OCI-LY7 (cell line): ENCODE measurements at regions not wholly inside any gene's neighbourhood (a gene's known extent, or its start where the extent isn't known, plus 50 kb on each side); places are given as distances from the start of the nearest gene placed in this dataset.

ENCODE experiments used
- BruUV-seq: library from RNA; stranded (reverse); fragments of 400-500 nt; replicated peaks from 2 replicates; lab custom pipeline; 2021; lab: Mats Ljungman, UMichigan
- CTCF ChIA-PET: fragments of 300-600 bp; sonication (Branson Sonifier 250); formaldehyde crosslinking; loops from one replicate; lab custom pipeline; 2022; ENCODE audit warnings: antibody characterized with exemption; ENCODE audit not compliant: unreplicated experiment; lab: Charles Lee
- POLR2A ChIA-PET: fragments of 300-600 bp; sonication (Branson Sonifier 250); formaldehyde crosslinking; loops from one replicate; lab custom pipeline; 2022; ENCODE audit warnings: antibody characterized with exemption; lab: Charles Lee
- DNase-seq: peaks from one replicate; pipeline ENCODE4 v3.0.0-alpha.2; 2015; ENCODE audit warnings: low spot score
- H2AFZ ChIP-seq: fragments of 200-600 bp; sonication (generic), shearing (Covaris generic); 2 replicates; pipeline ENCODE4 v1.6.1; 2014; ENCODE audit warnings: mild to moderate bottlenecking, antibody characterized with exemption, low read length, moderate library complexity
- H3K27ac ChIP-seq: fragments of 200-600 bp; sonication (generic); 2 replicates; pipeline ENCODE4 v1.5.1; 2014; ENCODE audit warnings: mixed run types, low read depth, mild to moderate bottlenecking, moderate library complexity, low read length, inconsistent platforms; ENCODE audit not compliant: poor library complexity, severe bottlenecking
- H3K36me3 ChIP-seq: fragments of 200-600 bp; sonication (generic); 2 replicates; pipeline ENCODE4 v1.6.1; 2014; ENCODE audit warnings: mild to moderate bottlenecking, antibody characterized with exemption, low read length, moderate library complexity, mixed read lengths; ENCODE audit not compliant: insufficient read depth
- H3K4me1 ChIP-seq: fragments of 200-600 bp; sonication (generic); 2 replicates; pipeline ENCODE4 v1.5.1; 2014; ENCODE audit warnings: mild to moderate bottlenecking, low read length; ENCODE audit not compliant: insufficient read depth, poor library complexity, severe bottlenecking
- H3K4me2 ChIP-seq: fragments of 200-600 bp; sonication (generic); 2 replicates; pipeline ENCODE4 v1.6.1; 2014; ENCODE audit warnings: mild to moderate bottlenecking, low read length
- H3K4me3 ChIP-seq: fragments of 200-600 bp; sonication (generic); 2 replicates; pipeline ENCODE4 v1.5.1; 2014; ENCODE audit warnings: mild to moderate bottlenecking, low read depth, low read length; ENCODE audit not compliant: poor library complexity, severe bottlenecking
- H3K79me2 ChIP-seq: fragments of 200-600 bp; sonication (generic); 2 replicates; pipeline ENCODE4 v1.6.1; 2016; ENCODE audit warnings: low read depth, mild to moderate bottlenecking, low read length, moderate library complexity, mixed read lengths; ENCODE audit not compliant: insufficient read depth
- H3K9me2 ChIP-seq: fragments of 200-600 bp; sonication (generic); 2 replicates; pipeline ENCODE4 v1.6.1; 2016; ENCODE audit warnings: mild to moderate bottlenecking, low read length, mixed read lengths; ENCODE audit not compliant: insufficient read depth
- H3K9me3 ChIP-seq: fragments of 200-600 bp; sonication (generic); 2 replicates; pipeline ENCODE4 v1.6.1; 2014; ENCODE audit warnings: mild to moderate bottlenecking, mixed run types, low read length, mixed read lengths
- H4K20me1 ChIP-seq: fragments of 200-600 bp; sonication (generic); 2 replicates; pipeline ENCODE4 v1.6.1; 2014; ENCODE audit warnings: mild to moderate bottlenecking, antibody characterized with exemption, low read length, moderate library complexity, mixed read lengths; ENCODE audit not compliant: insufficient read depth
- EZH2phosphoT487 ChIP-seq: fragments of 200-600 bp; sonication (generic); IDR thresholded peaks from 2 replicates; pipeline ENCODE4 v1.6.1; 2018; ENCODE audit warnings: low read depth, borderline replicate concordance, mild to moderate bottlenecking, mixed run types, antibody characterized with exemption, low read length, moderate library complexity, mixed read lengths
- intact Hi-C: fragments of 100-400 bp; cut with micrococcal nuclease; formaldehyde crosslinking; loops from one replicate; pipeline ENCODE4 v1.10.0; 2022; ENCODE audit not compliant: unreplicated experiment
- TF ChIP-seq, protein P1 (sequence below): fragments of 200-600 bp; sonication (generic); conservative IDR thresholded peaks from 2 replicates; pipeline ENCODE4 v1.5.1; 2014; ENCODE audit warnings: mild to moderate bottlenecking, antibody characterized with exemption, low read length, moderate library complexity, mixed read lengths

DNA sequence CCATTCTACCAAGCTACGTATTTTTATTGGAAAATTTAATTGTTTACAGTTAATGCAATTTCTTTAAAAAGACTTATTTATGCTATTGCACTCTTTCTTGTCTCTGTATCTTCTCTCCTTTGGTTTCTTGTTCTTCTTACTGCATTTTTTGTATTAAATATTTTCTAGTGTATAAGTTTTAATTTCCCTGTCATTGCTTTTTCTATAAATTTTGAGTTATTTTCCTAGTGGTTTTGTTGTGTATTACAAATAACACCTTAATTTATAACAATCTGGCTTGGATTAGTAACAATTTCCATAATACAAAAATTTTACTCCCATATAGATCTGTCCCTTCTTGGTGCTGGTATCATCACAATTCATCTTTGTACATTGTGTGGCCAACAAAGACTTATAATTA lies 303.5 kb upstream of the SPOCK3 start:
- TF ChIP-seq EZH2phosphoT487, result no peak
- TF ChIP-seq, protein P1, sequence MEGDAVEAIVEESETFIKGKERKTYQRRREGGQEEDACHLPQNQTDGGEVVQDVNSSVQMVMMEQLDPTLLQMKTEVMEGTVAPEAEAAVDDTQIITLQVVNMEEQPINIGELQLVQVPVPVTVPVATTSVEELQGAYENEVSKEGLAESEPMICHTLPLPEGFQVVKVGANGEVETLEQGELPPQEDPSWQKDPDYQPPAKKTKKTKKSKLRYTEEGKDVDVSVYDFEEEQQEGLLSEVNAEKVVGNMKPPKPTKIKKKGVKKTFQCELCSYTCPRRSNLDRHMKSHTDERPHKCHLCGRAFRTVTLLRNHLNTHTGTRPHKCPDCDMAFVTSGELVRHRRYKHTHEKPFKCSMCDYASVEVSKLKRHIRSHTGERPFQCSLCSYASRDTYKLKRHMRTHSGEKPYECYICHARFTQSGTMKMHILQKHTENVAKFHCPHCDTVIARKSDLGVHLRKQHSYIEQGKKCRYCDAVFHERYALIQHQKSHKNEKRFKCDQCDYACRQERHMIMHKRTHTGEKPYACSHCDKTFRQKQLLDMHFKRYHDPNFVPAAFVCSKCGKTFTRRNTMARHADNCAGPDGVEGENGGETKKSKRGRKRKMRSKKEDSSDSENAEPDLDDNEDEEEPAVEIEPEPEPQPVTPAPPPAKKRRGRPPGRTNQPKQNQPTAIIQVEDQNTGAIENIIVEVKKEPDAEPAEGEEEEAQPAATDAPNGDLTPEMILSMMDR, result no peak
- POLR2A ChIA-PET, result no interaction called here

DNA sequence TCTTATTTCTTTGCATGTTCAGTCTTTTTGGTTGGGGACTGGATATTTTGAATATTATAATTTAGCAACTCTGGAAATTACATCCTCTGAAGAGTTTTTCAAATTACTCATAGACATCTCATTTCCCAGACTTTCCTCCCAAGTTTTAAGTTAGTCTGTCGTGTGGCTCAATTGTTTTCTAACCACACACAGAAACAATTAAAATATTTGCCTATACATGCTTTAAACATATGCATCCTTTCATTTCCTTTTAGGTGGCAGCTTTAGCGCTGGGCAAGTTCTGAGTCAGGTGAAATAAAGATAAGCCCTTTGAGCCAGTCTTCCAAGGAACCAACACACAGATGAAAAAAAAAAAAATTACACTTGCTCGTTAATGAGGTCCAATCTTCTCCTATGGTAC lies 307.0 kb upstream of the SPOCK3 start:
- no peak for TF ChIP-seq EZH2phosphoT487
- TF ChIP-seq, protein P1, result no peak
- no peak overlapping the region for H2AFZ ChIP-seq
- CTCF ChIA-PET, result no interaction called here
- H3K79me2 ChIP-seq, result no peaks in the 10 kb centered on the region
- 0 out of 2 replicates have a peak, but pooled peaks cover 6% of the 10 kb centered on the region for H3K9me3 ChIP-seq
- no peaks in the 10 kb centered on the region for H3K9me2 ChIP-seq
- BruUV-seq, result no TSS peak
- H3K4me3 ChIP-seq, result no peak overlapping the region
- H3K27ac ChIP-seq, result no peak overlapping the region
- H4K20me1 ChIP-seq, result no peaks in the 10 kb centered on the region
- intact Hi-C loops, result no loop called here
- H3K36me3 ChIP-seq, result no peaks in the 10 kb centered on the region
- no peak overlapping the region for H3K4me2 ChIP-seq
- no peaks in the 10 kb centered on the region for H3K4me1 ChIP-seq
- DNase-seq, result no peak
- POLR2A ChIA-PET, result no interaction called here

More for the DNA sequence above, 303.5 kb upstream of the SPOCK3 start:
- BruUV-seq, result no TSS peak
- no peaks in the 10 kb centered on the region for H3K9me2 ChIP-seq
- H3K4me3 ChIP-seq, result no peak overlapping the region
- CTCF ChIA-PET, result no interaction called here
- no peaks in the 10 kb centered on the region for H3K9me3 ChIP-seq
- no peaks in the 10 kb centered on the region for H3K4me1 ChIP-seq
- no peak overlapping the region for H3K27ac ChIP-seq
- DNase-seq, result no peak
- no peaks in the 10 kb centered on the region for H4K20me1 ChIP-seq
- intact Hi-C loops, result no loop called here
- no peaks in the 10 kb centered on the region for H3K36me3 ChIP-seq
- no peak overlapping the region for H2AFZ ChIP-seq
- H3K79me2 ChIP-seq, result no peaks in the 10 kb centered on the region
- no peak overlapping the region for H3K4me2 ChIP-seq

DNA sequence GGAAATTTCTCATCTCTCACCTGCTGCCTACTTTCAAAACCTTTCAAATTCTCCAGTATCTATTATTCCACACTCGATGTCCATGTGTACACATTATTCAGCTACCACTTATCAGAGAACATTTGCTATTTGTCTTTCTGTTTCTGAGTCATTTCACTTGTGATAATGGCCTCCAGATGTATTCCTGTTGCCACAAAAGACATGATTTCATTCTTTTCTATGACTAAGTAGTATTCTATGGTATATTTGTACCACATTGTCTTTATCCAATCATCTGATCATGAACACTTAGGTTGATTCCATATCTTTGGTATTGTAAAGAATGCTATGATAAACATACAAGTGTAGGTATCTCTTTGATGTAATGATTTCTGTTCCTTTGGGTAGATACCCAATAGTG lies 310.1 kb upstream of the SPOCK3 start:
- BruUV-seq, result no TSS peak
- Histone ChIP-seq H2AFZ (no peak overlapping the region), H4K20me1 (no peaks in the 10 kb centered on the region), H3K9me2 (no peaks in the 10 kb centered on the region), H3K4me3 (no peak overlapping the region), H3K79me2 (no peaks in the 10 kb centered on the region), H3K36me3 (no peaks in the 10 kb centered on the region), H3K4me1 (no peaks in the 10 kb centered on the region), H3K9me3 (0 out of 2 replicates have a peak, but pooled peaks cover 6% of the 10 kb centered on the region), H3K4me2 (no peak overlapping the region), H3K27ac (no peak overlapping the region)
- TF ChIP-seq, protein P1, result no peak
- no peak for TF ChIP-seq EZH2phosphoT487
- CTCF ChIA-PET, result no interaction called here
- intact Hi-C loops, result no loop called here
- POLR2A ChIA-PET, result no interaction called here
- no peak for DNase-seq
